Panc1 (cell line): ENCODE measurements at regions not wholly inside any gene's neighbourhood (a gene's known extent, or its start where the extent isn't known, plus 50 kb on each side); places are given as distances from the start of the nearest gene placed in this dataset.
"Not testable (repeated sequence)": the region's sequence is repeated elsewhere in the genome, so short reads cannot be mapped to it uniquely, and the experiment has no call there.

Source experiments
- ATAC-seq: fragments of 200-7000 bp; cut with Tn5 transposase; 2 replicates; pipeline ENCODE4 v1.9.1; 2020; ENCODE audit warnings: mild to moderate bottlenecking, moderate library complexity
- BruUV-seq: library from RNA; stranded (reverse); fragments of 400-500 nt; replicated peaks from 2 replicates; lab custom pipeline; 2021; lab: Mats Ljungman, UMichigan
- CTCF ChIA-PET: fragments of 300-600 bp; sonication (Branson Sonifier 250); formaldehyde crosslinking; loops from one replicate; lab custom pipeline; 2022; ENCODE audit warnings: antibody characterized with exemption; lab: Charles Lee
- POLR2A ChIA-PET: fragments of 300-600 bp; sonication (Branson Sonifier 250); formaldehyde crosslinking; loops from one replicate; lab custom pipeline; 2022; ENCODE audit warnings: antibody characterized with exemption; lab: Charles Lee
- DNase-seq: peaks from one replicate; pipeline ENCODE4 v3.0.0-alpha.2; 2010; ENCODE audit warnings: low read depth, low spot score
- H3K27ac ChIP-seq: 2 replicates; pipeline ENCODE4 v1.5.1; 2011; ENCODE audit warnings: mild to moderate bottlenecking, low read length, inconsistent platforms
- H3K27me3 ChIP-seq: fragments of 200-500 bp; sonication (Bioruptor generic); 2 replicates; pipeline ENCODE4 v1.6.0; 2014; ENCODE audit warnings: low read length, inconsistent platforms; ENCODE audit not compliant: control insufficient read depth, insufficient read depth
- H3K36me3 ChIP-seq: fragments of 200-500 bp; sonication (Bioruptor generic); 2 replicates; pipeline ENCODE4 v1.5.1; 2014; ENCODE audit warnings: inconsistent platforms, mild to moderate bottlenecking, low read length, moderate library complexity; ENCODE audit not compliant: control insufficient read depth, insufficient read depth
- H3K4me1 ChIP-seq: 2 replicates; pipeline ENCODE4 v1.5.1; 2011; ENCODE audit warnings: inconsistent platforms, mild to moderate bottlenecking, low read length, moderate library complexity; ENCODE audit not compliant: control insufficient read depth, insufficient read depth
- H3K4me3 ChIP-seq, 2 experiments: 2 replicates each; pipeline ENCODE4 v1.5.1; 2011 to 2012; ENCODE audit warnings: low read depth in 2 of 2, low read length in 2 of 2, mild to moderate bottlenecking in 2 of 2, inconsistent platforms in 1 of 2, moderate library complexity in 1 of 2
- H3K9me3 ChIP-seq: fragments of 200-500 bp; sonication (Bioruptor generic); 2 replicates; pipeline ENCODE4 v1.5.1; 2014; ENCODE audit warnings: low read depth, mild to moderate bottlenecking, inconsistent platforms, low read length, moderate library complexity; ENCODE audit not compliant: control insufficient read depth, insufficient read depth
- POLR2AphosphoS5 ChIP-seq: IDR thresholded peaks from 2 replicates; pipeline ENCODE4 v1.6.1; 2012; ENCODE audit warnings: mild to moderate bottlenecking, low read depth, low read length, moderate library complexity
- REST ChIP-seq, 2 experiments: IDR thresholded peaks; 2 replicates each; pipeline ENCODE4 v1.6.1; 2011 to 2012; ENCODE audit warnings: low read depth in 2 of 2, control low read depth in 1 of 2, low read length in 1 of 2, mild to moderate bottlenecking in 1 of 2, moderate library complexity in 1 of 2; ENCODE audit not compliant: insufficient read depth in 1 of 2
- SIN3A ChIP-seq: IDR thresholded peaks from 2 replicates; pipeline ENCODE4 v1.6.1; 2012; ENCODE audit warnings: low read depth, mild to moderate bottlenecking, low read length, moderate library complexity, borderline replicate concordance; ENCODE audit not compliant: insufficient read depth
- TCF7L2 ChIP-seq: IDR thresholded peaks from 2 replicates; pipeline ENCODE4 v1.6.1; 2011; ENCODE audit warnings: mild to moderate bottlenecking, low read depth, low read length, inconsistent platforms
- in situ Hi-C: cut with HindIII; loops from 2 replicates; pipeline ENCODE4 v1.10.0; 2016; ENCODE audit warnings: low sequenced_read_pairs, low pct_unique_long_range_greater_than_20kb
- intact Hi-C: fragments of 100-400 bp; cut with micrococcal nuclease; formaldehyde crosslinking; loops from one replicate; pipeline ENCODE4 v1.10.0; 2022; ENCODE audit not compliant: unreplicated experiment
- TF ChIP-seq, protein P1 (sequence below): fragments of 450-650 bp; IDR thresholded peaks from 2 replicates; pipeline ENCODE4 v1.5.1; 2017; ENCODE audit warnings: mild to moderate bottlenecking

DNA sequence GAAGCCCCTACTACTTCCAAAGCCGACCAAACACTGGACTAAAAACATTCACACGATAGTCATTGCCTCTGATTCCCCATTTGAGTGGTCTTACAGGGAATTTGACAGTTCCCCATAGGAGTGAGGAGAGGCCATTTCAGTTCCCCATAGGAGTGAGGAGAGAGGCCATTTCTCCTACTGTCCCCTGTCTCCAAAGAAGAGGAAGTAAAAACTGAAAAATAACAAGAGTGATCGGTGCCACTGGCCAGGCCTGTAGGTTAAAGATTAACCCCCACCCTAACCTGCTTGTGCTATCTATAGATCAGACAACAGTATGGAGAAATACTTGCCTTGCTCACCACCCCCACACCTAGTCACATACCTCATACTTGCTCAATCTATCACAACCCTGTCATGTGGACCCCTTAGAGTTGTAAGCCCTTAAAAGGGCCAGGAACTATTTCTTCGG is 204.0 kb upstream of the MOCS1 start:
- in situ Hi-C loops = no loop called here
- ATAC-seq (no peak), DNase-seq (no peak)
- no peaks in the 10 kb centered on the region for H3K27me3 ChIP-seq
- no peak overlapping the region for H3K27ac ChIP-seq
- no peaks in the 10 kb centered on the region for H3K4me1 ChIP-seq
- ChIA-PET CTCF (no interaction called here), POLR2A (no interaction called here)
- TF ChIP-seq, protein P1, sequence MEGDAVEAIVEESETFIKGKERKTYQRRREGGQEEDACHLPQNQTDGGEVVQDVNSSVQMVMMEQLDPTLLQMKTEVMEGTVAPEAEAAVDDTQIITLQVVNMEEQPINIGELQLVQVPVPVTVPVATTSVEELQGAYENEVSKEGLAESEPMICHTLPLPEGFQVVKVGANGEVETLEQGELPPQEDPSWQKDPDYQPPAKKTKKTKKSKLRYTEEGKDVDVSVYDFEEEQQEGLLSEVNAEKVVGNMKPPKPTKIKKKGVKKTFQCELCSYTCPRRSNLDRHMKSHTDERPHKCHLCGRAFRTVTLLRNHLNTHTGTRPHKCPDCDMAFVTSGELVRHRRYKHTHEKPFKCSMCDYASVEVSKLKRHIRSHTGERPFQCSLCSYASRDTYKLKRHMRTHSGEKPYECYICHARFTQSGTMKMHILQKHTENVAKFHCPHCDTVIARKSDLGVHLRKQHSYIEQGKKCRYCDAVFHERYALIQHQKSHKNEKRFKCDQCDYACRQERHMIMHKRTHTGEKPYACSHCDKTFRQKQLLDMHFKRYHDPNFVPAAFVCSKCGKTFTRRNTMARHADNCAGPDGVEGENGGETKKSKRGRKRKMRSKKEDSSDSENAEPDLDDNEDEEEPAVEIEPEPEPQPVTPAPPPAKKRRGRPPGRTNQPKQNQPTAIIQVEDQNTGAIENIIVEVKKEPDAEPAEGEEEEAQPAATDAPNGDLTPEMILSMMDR = no peak
- TF ChIP-seq SIN3A (no peak), REST (IDR thresholded peaks at IDR 0.05; ENCODE audit: insufficient read depth in 1 of 2, low read depth in 2 of 2, low read length in 1 of 2) (no peak), TCF7L2 (no peak), POLR2AphosphoS5 (no peak)
- H3K4me3 ChIP-seq = no peak overlapping the region
- no TSS peak for BruUV-seq
- H3K9me3 ChIP-seq = no peaks in the 10 kb centered on the region
- intact Hi-C loops = no loop called here
- no peaks in the 10 kb centered on the region for H3K36me3 ChIP-seq

- no TSS peak for BruUV-seq
- Histone ChIP-seq H3K4me3 (no peak overlapping the region), H3K27ac (no peak overlapping the region), H3K4me1 (no peaks in the 10 kb centered on the region), H3K27me3 (no peaks in the 10 kb centered on the region), H3K36me3 (no peaks in the 10 kb centered on the region), H3K9me3 (no peaks in the 10 kb centered on the region)
- intact Hi-C loops = no loop called here
- TF ChIP-seq POLR2AphosphoS5 = no peak
- TF ChIP-seq SIN3A = no peak
- TF ChIP-seq, protein P1 = no peak
- no peak for TF ChIP-seq REST (IDR thresholded peaks at IDR 0.05; ENCODE audit: insufficient read depth in 1 of 2, low read depth in 2 of 2, low read length in 1 of 2)
- no peak for TF ChIP-seq TCF7L2
- POLR2A ChIA-PET = no interaction called here
- ATAC-seq (no peak), DNase-seq (no peak)
- CTCF ChIA-PET = no interaction called here
- in situ Hi-C loops = no loop called here
Observed at GRCh38 chr6:40135491-40136072, 201.3 kb upstream of the MOCS1 start.

DNA sequence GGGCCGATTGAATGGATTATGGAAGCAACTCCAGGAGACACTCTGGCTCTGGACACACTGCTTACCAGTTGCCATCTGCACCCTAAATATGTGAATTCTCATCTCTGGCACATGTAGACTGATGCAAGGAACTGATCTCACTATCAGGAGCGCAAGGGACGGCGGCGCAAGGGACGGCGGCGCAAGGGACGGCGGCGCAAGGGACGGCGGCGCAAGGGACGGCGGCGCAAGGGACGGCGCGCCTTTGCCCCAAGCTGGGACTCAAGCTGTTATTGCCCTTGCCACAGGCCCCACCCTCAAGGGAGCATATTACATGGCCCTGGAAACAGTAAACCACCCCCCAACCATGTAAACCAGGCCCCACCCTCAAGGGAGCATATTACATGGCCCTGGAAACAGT is 199.7 kb upstream of the MOCS1 start:
- CTCF ChIA-PET, intact Hi-C loops: not testable (repeated sequence)

More for the DNA sequence above, 199.7 kb upstream of the MOCS1 start:
- in situ Hi-C loops, H3K27ac ChIP-seq, H3K36me3 ChIP-seq, DNase-seq, H3K4me3 ChIP-seq, H3K9me3 ChIP-seq, POLR2A ChIA-PET, H3K27me3 ChIP-seq, BruUV-seq, H3K4me1 ChIP-seq, ATAC-seq: not testable (repeated sequence)
